Dedifferentiated amniotic fluid mesenchymal stem cell (primary cell): ENCODE measurements at regions not wholly inside any gene's neighbourhood (a gene's known extent, or its start where the extent isn't known, plus 50 kb on each side); places are given as distances from the start of the nearest gene placed in this dataset.
"Not testable (repeated sequence)": the region's sequence is repeated elsewhere in the genome, so short reads cannot be mapped to it uniquely, and the experiment has no call there.

ENCODE experiments used
- DNase-seq: peaks from one replicate; pipeline ENCODE4 v3.0.0-alpha.2; 2016; ENCODE audit errors: extremely low spot score

DNA sequence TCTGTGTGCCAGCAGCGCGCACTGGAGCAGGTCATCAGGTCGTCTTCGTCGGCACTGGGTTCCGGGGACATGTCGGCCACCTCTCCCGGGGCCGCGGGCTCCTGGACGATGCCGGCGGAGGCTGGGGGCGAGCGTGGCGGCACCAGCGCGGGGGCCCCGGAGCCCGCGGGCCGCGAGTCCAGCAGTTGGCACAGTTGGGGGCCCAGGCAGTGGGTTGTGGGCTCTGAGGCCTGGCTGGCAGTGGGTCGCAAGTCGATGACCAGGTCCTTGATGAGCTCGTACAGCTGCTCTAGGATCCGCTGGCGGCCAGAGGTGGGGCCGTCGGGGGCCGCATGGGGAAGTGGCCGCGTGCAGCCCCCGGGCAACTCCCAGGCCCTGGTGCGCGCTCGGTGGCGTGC lies 300.5 kb downstream of the CCDC74A start:
- no peak for DNase-seq

DNA sequence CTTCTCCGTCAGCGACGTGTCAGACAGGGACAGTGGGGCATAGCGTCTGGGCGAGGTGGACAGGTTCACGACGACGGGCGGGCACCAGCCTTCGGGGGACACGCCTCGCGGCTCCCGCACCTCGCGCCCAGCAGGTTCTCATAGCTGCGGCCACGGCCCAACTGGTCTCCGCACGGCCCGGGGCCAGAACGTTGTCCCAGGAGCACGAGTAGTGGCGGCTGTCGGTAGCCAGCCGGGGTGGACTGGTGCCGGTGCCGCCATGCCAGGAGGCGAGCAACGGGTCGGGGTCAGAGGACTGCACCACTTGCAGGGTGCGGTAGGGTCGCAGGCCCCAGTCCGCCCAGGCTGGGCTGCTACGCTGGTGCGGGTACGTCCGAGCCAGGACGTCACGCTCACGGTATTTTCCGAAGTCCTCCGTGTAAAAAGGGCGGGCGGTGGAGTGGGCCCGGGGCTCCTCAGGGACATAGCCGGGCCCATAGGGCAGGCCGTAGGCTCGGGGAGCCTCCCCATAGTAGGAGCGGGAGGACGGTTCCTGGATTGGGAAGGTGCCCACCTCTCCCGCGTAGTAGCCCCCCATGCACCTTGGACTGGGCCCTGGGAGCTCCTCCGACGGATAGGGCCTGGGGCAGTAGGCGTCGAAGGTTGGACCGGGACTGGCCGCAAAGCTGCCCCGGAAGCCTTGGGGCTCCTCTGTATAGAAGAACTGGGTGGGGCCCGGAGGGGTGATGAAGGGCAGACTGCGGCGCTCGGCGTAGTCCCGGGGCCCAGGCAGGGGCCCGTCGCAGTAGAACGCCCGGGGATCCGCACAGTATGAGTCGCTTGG lies 301.2 kb downstream of the CCDC74A start:
- DNase-seq, result not testable (repeated sequence)

DNA sequence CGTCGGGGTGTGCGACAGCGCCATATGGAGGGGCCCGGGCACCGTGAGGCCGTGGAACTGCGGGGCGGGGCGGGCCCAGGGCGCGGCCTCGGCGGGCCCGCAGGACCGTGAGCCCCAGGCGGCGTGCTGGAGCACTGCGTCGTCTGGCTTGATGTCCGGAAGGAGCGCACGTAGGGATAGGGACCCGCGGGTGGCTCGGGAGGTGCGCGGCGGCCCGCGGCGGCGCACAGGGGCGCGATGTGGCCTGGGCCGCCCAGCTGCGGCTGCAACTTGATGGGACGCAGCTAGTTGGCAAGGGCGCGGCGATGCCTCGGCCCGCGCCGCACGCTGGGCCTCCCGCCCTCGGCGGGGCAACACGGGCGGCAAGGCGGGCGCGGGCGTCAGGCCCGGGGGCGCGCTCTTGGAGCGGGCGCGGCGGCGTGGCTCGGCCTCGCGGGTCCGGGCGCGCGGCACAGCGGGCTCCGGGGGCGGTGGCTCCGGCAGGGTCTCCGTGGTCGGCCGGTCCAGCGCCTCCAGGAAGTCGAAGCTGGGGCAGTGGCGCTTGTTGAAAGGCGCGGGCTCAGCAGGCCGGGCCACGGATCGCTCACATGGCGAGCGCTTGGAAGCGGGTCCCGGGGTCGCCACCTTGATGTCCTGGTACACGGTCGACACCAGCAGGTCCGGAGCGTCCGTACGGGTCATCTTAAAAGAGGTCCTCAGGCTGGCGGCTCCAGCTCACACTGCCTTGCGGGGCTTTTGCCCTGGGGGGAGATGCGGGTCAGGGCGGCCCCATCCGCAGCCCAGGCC lies 302.0 kb downstream of the CCDC74A start:
- not testable (repeated sequence) for DNase-seq

DNA sequence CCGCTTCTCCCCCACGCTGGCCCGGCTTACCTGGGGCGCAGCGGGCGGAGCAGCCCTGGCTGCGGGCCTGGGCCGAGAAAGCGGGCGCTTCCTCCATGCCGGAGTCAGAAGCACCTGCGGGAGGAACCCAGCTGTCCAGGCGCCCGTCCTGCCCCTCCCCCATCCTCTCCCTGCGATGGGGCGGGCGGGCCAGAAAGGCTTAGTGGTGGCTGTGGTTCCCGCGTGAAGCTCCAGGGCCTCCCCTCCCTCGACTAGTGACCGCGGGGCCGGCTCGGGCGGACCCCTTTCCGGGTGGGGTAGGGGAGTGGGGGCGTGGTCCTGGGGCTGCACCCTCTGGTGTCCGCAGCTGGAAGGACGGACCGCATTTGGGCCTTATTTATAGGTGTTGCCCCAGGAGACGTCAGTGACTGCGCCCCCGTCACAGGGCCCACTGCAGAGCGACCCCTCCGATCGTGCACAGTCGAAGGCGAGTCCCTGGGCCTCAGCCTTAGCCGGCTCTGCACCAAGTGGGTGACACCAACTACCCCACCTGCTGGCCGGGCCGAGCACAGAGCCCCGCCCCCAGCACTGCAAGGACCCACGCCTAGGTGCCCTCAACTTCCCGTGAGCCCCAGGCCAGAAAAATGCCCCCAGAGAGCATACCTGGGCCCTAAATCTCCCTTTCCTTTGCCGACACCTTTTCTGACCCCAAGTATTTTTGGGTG lies 302.7 kb downstream of the CCDC74A start:
- DNase-seq, result not testable (repeated sequence)

DNA sequence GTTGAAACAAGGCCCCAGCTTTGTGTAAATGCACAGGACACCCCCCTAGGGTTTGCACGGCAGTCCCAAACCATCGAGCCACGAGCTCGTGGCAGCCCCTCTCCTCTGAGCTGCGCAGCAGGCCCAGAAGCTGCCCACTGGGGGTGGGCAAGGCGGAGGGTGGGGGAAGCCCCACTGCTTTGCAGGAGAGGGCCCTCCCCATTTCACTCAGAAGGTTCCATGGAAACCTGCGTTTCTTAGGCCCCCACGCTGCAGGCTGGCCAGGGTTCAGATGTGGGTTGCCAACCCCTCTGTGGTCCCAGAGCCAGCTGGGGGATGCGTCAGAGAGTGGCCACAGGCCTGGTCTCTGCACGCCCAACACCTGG lies 303.2 kb downstream of the CCDC74A start:
- not testable (repeated sequence) for DNase-seq

DNA sequence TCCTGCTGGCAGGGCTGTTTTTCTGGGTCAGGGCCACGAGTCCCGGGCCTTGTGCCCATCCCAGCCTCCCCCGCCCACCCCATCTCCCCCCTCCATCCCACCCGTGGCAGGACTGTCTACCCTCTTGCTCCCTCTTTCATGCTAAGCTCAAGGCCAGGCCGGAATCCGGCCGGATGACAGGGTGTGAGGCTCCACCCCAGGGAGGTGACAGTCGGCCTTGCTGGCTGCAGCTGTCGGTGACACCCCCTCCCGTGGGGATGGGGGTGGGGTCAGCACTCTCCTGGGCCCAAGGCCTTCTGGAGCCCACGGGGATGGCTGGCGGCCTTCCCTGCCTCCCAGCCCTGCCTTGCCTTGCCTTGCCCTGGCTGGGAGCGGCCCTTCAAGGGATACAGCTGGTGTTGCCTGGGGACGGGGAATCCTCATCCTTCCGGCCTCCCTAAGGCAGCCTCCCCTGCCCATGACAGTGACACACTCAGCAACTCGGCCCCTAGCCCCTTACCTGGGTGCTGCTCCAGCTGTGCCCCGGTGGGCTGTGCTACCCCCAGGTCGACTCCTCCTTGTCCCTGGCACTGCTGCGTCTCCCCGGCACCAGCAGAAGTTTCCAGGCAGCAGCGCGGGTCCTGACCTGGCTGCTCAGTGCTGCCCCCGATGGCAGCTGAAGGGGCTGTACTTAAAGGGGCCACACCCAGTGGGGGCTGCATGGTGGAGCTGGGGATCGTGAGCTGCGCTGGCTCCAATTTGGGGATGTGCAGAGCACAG lies 303.9 kb downstream of the CCDC74A start:
- DNase-seq, result not testable (repeated sequence)

DNA sequence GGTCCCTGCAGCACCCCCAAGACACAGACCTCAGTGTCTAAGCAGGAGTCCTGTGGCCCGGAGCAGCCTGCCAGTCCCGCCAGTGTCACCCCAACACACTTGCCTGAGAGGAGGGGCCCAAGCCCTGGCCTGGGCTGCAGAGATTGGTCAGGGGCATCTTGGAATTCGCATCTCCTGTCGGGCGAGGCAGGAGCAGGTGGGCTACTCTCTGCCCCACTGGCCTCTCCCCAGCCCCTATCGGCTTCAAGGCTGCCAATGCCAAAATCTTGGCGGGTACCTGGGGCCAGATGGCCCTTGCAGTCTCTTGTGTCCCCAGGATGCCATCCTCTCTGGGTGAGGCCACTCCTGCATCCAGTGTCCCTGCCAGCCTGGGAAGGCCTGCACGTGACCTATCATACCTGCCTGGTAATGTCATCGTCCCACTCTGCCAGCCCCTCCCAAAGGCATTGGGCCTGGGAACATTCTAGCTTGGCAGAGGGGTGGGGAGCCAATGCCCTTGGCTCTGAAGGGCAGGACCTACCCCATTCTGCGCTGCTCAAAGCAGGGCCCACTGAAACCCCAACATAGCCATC lies 304.6 kb downstream of the CCDC74A start:
- DNase-seq, result not testable (repeated sequence)

DNA sequence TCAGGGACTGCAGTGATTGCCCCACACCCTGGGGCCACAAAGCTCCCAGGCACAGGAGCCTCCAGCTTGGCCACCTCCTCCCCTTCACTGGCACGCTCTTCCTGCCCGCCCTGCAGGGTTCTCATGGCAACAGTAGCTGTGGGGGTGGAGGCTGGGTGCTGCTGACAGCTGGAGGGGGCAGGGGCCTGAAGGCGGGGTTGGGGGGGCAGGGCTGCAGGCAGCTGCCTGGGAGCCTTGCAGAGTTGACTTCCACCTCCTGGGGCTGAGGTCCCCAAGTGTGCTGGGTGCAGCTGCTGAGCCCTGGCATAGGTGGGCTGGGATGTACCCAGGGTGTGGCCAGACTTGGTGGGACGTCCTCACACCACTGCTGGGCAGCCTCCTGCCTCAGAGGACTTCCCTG lies 305.2 kb downstream of the CCDC74A start:
- DNase-seq, result not testable (repeated sequence)

DNA sequence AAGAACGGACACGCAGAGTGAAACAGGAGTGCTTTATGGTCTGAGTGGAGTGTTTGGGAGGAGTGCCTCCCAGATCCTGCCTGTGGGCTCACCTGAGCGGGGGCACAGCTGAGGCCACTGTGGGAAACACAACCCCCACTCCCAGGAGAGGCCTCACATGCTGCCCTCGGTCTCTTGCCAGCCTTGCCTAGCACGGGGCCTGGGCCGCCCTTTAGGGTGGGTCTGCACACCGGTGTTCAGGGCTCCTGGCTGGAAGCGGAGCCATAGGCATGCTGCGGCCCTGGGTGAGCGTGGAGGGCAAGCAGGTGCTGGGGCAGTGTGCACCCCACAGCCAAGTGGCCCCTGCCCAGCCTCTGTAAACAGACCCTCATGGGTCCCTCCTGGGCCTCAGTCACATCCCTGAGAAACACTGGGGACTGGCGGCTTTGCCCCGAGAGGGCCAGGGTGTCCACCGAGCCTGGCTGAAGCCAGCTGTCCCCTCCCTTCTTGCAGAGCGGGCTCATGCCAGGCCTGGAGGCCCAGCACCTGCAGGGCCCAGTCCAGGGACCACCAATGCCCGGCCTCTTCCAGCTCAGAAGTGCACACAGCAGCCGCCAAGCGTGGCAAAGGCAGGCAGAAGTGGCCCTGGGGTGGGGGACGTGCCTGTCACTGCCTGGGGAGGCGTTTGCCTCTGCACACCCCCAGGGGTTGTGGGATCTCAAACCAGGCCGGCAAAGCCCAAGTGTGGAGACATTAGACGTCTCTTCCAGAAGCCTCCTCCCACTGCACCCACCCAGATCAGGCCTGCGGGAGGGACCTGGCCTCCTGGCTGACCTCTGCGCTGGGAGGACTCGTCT lies 305.9 kb downstream of the CCDC74A start:
- not testable (repeated sequence) for DNase-seq

DNA sequence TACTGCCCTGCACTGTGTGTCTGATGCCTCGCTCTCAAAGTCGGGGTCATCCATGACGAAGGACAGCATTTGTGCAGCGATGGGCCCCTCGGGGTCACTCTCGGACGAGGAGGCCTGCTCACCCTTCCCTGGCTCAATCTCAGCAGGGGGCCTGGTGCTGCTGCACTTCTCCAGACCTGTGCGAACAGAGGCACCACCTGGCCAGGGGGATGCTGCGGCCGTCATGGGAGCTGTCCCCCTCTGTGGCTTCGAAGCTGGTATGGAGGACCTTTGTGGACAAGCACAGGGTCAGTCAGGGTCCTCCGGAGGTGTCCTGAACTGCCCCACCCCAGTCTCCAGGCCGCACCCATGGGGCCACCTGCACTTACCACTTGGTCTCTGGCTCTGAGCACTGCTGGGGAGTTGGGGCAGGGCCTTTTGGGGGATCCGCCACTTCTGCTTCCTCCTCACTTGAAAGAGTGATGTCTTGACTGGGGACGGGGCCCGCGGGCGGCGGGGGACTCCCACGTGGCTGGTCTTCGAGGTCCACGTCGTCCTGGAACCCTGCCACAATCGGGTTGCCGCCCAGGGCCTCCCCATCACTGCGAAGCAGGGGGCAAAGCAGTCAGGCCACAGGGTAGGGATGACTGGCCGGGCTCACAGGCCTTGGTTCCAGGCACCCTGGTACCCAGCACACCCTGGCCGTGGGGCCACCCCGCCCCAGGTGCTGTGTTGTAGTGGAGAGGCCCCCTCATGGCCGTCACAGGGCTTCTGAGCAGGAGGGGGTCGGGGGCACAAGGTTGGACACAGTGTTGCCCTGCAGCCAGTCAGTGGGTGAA lies 306.7 kb downstream of the CCDC74A start:
- DNase-seq, result not testable (repeated sequence)

DNA sequence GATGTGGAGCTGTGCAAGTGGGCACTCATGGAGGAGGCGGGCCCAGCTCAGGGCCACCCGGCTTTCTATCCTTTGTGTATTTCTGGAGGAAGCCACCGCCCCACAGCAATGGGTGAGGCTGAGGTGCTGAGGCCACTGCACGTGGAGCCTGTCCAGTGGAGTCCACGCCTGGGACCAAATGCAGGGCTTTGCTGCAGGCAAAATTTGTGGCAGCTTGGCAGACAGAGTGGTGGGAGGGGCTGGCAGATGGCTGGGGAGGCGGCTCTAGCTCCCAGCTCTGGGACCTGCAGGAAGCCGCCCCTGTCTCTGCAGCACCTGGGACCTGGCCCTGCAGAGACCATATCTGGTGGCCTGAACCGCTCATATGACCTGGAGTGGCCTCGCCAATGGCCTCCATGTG lies 307.3 kb downstream of the CCDC74A start:
- not testable (repeated sequence) for DNase-seq

DNA sequence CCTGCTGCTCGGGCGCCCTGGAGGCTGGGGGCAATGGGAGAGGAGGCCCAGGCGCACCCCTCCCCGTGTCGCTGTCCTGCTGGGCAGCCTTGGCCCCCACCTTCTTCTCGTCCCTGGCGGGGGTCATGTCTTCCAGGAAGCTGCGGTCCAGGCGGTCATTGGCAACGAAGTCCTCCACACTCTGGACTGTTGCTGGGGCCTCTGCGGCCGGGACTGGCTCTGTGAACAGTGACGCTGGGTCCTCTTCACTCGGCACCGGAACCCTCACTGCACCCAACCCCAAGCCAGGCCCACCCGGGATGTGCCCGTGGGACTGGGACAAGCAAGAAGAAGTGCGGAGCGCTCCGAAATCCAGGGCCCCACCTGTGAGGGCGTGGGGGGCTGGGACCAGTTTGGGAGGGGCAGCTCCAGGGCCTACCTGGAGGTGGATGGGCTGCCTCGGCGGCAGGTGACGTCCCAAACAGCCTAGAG lies 308.0 kb downstream of the CCDC74A start:
- no peak for DNase-seq

DNA sequence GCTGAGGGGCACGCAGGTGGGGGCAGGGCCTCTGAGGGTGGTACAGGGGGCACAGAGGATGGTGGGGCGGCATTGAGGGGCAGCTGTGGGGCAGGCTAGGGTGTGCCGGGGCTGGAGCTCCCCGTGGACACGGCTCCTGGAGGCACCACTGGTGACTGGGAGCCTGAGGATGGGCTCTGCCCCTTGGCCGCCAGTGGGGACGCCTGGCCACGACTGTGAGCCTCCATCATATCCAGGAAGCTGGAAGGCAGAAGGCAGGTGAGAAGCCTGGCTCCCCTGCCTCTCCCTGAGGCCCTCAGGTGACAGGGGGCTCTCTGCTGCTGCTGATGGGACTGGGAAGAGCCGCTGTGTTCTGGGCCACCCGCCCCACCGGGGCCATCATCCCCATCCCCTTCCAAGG lies 308.4 kb downstream of the CCDC74A start:
- DNase-seq, result not testable (repeated sequence)

DNA sequence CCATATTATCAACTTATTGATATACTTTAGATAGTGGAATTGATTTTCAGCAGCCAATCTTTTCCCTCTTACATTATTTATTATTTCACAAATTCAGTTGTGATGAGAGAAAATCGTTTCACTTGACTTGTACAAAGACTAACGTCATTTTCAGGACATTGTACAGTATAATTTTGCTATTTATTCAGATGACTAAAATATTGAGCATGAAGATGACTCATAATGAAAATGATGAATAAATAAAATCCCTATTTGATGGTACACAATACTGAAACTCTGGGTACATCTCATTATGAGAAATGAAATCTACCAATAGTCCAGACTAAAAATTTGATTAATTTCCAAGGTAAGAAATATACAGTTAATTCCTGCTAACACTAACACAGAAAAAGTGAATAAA lies 316.4 kb downstream of the CCDC74A start:
- DNase-seq, result not testable (repeated sequence)

DNA sequence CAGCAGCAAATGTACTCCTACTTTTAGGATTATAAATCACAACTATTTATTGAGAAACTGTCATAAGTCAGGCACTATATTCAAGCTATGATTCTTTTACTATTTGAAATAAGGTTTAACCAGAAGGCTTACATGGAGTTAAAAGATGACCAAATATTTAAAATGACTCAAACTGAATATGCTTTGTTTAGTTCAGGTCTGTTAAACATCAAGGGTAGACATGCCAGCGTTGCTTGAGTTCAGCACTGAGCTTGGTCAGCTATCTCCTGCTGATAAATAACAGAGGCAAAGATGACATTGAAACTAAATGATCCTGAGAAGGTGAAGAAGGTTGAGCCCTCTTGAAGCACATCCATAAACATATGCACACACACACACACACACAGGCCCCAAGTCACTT lies 305.6 kb downstream of the ANKRD30BL start:
- DNase-seq, result not testable (repeated sequence)

DNA sequence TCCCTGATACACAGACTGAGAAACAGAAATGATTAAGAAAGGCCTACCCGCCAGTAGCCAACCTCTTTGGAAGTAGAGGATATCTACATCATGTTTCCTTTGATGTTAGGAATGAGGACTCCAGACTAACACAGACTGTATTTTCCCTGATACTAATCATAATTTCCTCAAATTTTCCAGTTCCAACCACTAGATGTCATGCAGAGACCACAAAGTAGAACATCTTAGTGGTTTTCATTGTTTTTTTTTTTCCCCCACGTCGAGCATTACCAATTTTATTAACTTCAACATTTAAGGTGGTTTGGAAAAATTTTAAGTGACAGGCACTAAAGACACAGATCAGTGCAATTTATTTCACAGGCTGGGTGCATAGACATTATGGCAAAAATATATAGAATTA lies 303.6 kb downstream of the ANKRD30BL start:
- not testable (repeated sequence) for DNase-seq
